ENCODE measurements at regions not wholly inside any gene's neighbourhood (a gene's known extent, or its start where the extent isn't known, plus 50 kb on each side); places are given as distances from the start of the nearest gene placed in this dataset.

DNA sequence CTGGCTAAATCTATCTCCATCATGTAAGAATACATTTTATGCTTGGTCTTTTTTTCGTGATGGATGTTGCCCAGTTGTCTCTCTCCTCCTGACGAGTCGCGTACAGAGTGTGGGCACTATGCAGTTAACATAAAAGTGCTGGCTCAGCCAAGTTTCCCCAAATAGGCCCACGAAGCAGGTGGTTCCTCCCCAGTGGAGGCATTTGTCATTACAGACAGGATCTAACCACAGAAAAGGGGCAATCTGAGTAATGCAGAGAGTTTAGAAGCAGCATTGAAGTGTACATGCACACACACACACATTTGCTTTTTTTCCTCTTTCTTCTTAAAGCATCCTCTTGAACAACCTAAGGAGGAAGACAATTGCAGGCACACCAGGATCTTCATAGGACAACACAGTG, 188.7 kb upstream of the VCX start:
- H3K27me3 ChIP-seq (replicated peaks; ENCODE audit: insufficient read depth): no peaks in the 10 kb centered on the region
- no peak for DNase-seq (ENCODE audit: low spot score)
- no peaks in the 10 kb centered on the region for H3K9me3 ChIP-seq
- no peaks in the 10 kb centered on the region for H3K36me3 ChIP-seq
- no peak overlapping the region for H3K4me3 ChIP-seq
- TF ChIP-seq POLR2AphosphoS5 (IDR thresholded peaks at IDR 0.05): no peak
- no peak for TF ChIP-seq POLR2A (IDR thresholded peaks at IDR 0.05)
- TF ChIP-seq, protein P1, sequence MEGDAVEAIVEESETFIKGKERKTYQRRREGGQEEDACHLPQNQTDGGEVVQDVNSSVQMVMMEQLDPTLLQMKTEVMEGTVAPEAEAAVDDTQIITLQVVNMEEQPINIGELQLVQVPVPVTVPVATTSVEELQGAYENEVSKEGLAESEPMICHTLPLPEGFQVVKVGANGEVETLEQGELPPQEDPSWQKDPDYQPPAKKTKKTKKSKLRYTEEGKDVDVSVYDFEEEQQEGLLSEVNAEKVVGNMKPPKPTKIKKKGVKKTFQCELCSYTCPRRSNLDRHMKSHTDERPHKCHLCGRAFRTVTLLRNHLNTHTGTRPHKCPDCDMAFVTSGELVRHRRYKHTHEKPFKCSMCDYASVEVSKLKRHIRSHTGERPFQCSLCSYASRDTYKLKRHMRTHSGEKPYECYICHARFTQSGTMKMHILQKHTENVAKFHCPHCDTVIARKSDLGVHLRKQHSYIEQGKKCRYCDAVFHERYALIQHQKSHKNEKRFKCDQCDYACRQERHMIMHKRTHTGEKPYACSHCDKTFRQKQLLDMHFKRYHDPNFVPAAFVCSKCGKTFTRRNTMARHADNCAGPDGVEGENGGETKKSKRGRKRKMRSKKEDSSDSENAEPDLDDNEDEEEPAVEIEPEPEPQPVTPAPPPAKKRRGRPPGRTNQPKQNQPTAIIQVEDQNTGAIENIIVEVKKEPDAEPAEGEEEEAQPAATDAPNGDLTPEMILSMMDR (IDR thresholded peaks at IDR 0.05): no peak
- H3K27ac ChIP-seq: no peak overlapping the region
- WGBS: 83% methylated on average over 5 of the region's 5 CpGs
- H3K4me1 ChIP-seq (replicated peaks): no peaks in the 10 kb centered on the region
- intact Hi-C loops (cut with DNase I): no loop called here

DNA sequence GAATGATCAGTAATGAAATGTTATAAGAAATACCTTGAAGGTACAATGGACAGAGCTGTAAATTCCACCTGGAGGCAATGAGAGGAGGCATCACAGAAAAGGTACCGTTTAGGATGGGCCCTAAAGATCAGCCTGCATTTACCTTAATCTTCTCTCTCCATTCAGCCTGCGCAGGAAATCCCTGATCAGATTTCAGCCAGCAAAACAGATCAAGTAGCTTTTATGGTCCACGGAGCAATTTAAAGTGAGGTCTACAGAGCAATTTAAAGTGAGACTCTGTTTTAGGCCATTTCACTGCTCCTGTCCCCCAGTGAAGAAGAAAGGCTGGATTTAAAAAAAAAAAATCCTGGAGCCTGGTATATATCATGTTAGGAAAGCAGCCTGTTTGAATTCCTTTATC, 195.1 kb upstream of the VCX start:
- H3K4me3 ChIP-seq: no peak overlapping the region
- no peaks in the 10 kb centered on the region for H3K4me1 ChIP-seq (replicated peaks)
- H3K27ac ChIP-seq: no peak overlapping the region
- intact Hi-C loops (cut with DNase I): no loop called here
- no peaks in the 10 kb centered on the region for H3K9me3 ChIP-seq
- no peaks in the 10 kb centered on the region for H3K27me3 ChIP-seq (replicated peaks; ENCODE audit: insufficient read depth)
- no peak for DNase-seq (ENCODE audit: low spot score)
- TF ChIP-seq POLR2AphosphoS5 (IDR thresholded peaks at IDR 0.05): no peak
- TF ChIP-seq POLR2A (IDR thresholded peaks at IDR 0.05): no peak
- TF ChIP-seq, protein P1 (IDR thresholded peaks at IDR 0.05): no peak
- WGBS: 6% methylated on average over 3 of the region's 3 CpGs
- no peaks in the 10 kb centered on the region for H3K36me3 ChIP-seq

DNA sequence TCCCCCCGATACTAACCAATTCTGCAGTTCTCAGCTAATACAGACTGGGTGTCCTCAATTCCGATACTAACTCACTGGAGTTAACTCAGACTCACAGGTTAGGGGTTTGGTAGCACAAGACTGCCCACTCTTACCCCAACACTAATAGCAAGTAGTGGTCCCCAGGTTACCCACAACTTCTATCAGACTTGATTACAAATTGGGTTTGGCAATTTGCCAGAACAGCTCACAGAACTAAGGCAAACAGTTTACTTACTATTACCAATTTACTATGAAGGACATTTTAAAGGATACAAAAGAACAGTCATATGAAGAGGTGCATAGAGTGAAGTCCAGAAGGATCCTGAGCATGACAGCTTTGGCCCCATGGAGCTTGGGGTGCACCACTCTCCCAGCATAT, 201.8 kb upstream of the VCX start:
- DNase-seq (ENCODE audit: low spot score): no peak
- H3K27ac ChIP-seq: no peak overlapping the region
- H3K9me3 ChIP-seq: no peaks in the 10 kb centered on the region
- TF ChIP-seq POLR2A (IDR thresholded peaks at IDR 0.05) (no peak), POLR2AphosphoS5 (IDR thresholded peaks at IDR 0.05) (no peak)
- TF ChIP-seq, protein P1 (IDR thresholded peaks at IDR 0.05): no peak
- no peaks in the 10 kb centered on the region for H3K27me3 ChIP-seq (replicated peaks; ENCODE audit: insufficient read depth)
- no peaks in the 10 kb centered on the region for H3K4me1 ChIP-seq (replicated peaks)
- intact Hi-C loops (cut with DNase I): no loop called here
- H3K4me3 ChIP-seq: no peak overlapping the region
- WGBS: 100% methylated on average over 2 of the region's 2 CpGs
- no peaks in the 10 kb centered on the region for H3K36me3 ChIP-seq

DNA sequence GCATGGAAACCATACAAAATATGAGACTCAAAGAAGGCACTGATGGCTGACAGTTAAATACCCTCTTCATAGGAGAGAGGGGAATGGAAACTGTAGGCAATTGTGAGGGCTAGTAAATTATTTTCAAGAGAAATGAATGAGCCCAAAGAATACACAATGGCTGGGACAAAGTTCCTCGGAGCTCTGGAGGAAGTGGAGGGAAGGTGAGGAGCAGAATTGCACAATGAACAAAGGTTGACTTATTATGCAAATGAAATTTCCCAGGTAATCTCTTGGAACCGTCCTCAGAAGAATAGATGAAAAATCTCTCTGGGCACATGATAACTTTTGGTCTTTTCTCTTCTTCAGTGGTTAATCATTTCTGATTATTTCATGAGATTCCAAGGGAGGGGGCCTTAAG, 202.6 kb upstream of the VCX start:
- no peaks in the 10 kb centered on the region for H3K27me3 ChIP-seq (replicated peaks; ENCODE audit: insufficient read depth)
- TF ChIP-seq POLR2AphosphoS5 (IDR thresholded peaks at IDR 0.05) (no peak), POLR2A (IDR thresholded peaks at IDR 0.05) (no peak)
- TF ChIP-seq, protein P1 (IDR thresholded peaks at IDR 0.05): no peak
- WGBS: 74% methylated on average over 2 of the region's 2 CpGs
- intact Hi-C loops (cut with DNase I): no loop called here
- H3K9me3 ChIP-seq: no peaks in the 10 kb centered on the region
- H3K36me3 ChIP-seq: no peaks in the 10 kb centered on the region
- H3K4me1 ChIP-seq (replicated peaks): no peaks in the 10 kb centered on the region
- no peak overlapping the region for H3K27ac ChIP-seq
- no peak for DNase-seq (ENCODE audit: low spot score)
- H3K4me3 ChIP-seq: no peak overlapping the region

DNA sequence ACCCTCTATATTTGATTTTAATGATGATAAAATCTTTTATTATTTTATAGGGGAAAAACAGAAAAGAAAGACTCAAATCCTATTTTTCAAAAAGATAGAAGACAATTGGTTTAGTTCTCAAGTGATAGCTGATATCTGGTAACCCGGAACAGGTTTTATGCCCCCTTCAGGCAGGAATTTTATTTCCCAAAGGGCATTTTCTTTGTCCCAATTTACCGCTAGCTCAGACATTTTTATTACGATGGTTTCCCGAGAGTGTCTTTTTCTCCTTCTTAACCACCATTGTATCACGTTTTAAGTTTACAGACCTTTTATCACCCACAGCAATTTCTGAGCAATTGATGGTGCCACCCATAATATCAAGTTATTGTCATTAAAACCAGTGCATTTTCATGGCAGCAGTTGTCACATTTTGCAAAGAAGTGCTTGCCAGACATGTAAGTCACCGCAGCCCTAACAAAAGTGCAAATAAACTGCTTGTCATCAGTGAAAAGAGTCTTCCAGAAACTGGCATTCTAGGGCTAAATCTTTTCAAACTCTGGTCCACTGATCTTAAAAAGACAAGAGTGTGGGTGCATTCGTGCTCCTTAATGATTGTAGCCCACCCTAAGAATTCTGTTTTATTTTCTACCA, 204.8 kb upstream of the VCX start:
- WGBS: 53% methylated on average over 7 of the region's 7 CpGs
- no peaks in the 10 kb centered on the region for H3K27me3 ChIP-seq (replicated peaks; ENCODE audit: insufficient read depth)
- H3K4me1 ChIP-seq (replicated peaks): no peaks in the 10 kb centered on the region
- H3K4me3 ChIP-seq: no peak overlapping the region
- H3K36me3 ChIP-seq: no peaks in the 10 kb centered on the region
- DNase-seq (ENCODE audit: low spot score): no peak
- no peaks in the 10 kb centered on the region for H3K9me3 ChIP-seq
- intact Hi-C loops (cut with DNase I): no loop called here
- TF ChIP-seq POLR2A (IDR thresholded peaks at IDR 0.05) (no peak), POLR2AphosphoS5 (IDR thresholded peaks at IDR 0.05) (no peak)
- TF ChIP-seq, protein P1 (IDR thresholded peaks at IDR 0.05): no peak
- no peak overlapping the region for H3K27ac ChIP-seq

Measured in prostate gland (tissue), 2 donors.